Kidney (tissue), 13 donors: ENCODE measurements at regions not wholly inside any gene's neighbourhood (a gene's known extent, or its start where the extent isn't known, plus 50 kb on each side); places are given as distances from the start of the nearest gene placed in this dataset.

Experiments
- DNase-seq, 5 donors: peaks; one replicate each; pipeline ENCODE4 v3.0.0-alpha.2; 2013 to 2020
- FAIRE-seq: peaks from 2 replicates; lab custom pipeline; 2012; peaks lifted over from hg19 to GRCh38; lab: Jason Lieb, UNC
- H3K27ac ChIP-seq, 2 donors: one replicate each; pipeline ENCODE4 v1.7.0; 2013; ENCODE audit warnings: low read depth in 2 of 2, low read length in 2 of 2, inconsistent platforms in 1 of 2
- H3K27me3 ChIP-seq: one replicate; pipeline ENCODE4 v1.7.1; 2013; ENCODE audit warnings: low read length, inconsistent platforms; ENCODE audit not compliant: control insufficient read depth, insufficient read depth
- H3K36me3 ChIP-seq, 3 donors: one replicate each; pipeline versions ENCODE4 v1.7.0 to v1.7.1; 2013; ENCODE audit warnings: low read length in 3 of 3, control low read depth in 1 of 3, inconsistent platforms in 1 of 3; ENCODE audit not compliant: insufficient read depth in 3 of 3, control insufficient read depth in 2 of 3
- H3K4me1 ChIP-seq, 3 donors: one replicate each; pipeline versions ENCODE4 v1.7.0 to v1.7.1; 2013; ENCODE audit warnings: low read length in 3 of 3, inconsistent platforms in 1 of 3, low read depth in 1 of 3; ENCODE audit not compliant: control insufficient read depth in 2 of 3, insufficient read depth in 2 of 3
- H3K4me3 ChIP-seq, 3 donors: one replicate each; pipeline versions ENCODE4 v1.7.0 to v1.8.1; 2013; ENCODE audit warnings: low read length in 3 of 3, control low read depth in 1 of 3, inconsistent platforms in 1 of 3
- H3K9ac ChIP-seq, 3 donors: one replicate each; pipeline versions ENCODE4 v1.7.0 to v1.7.1; 2013; ENCODE audit warnings: low read length in 3 of 3, control low read depth in 1 of 3, inconsistent platforms in 1 of 3
- H3K9me3 ChIP-seq, 3 donors: one replicate each; pipeline versions ENCODE4 v1.7.0 to v1.7.1; 2013; ENCODE audit warnings: low read length in 3 of 3, control low read depth in 1 of 3, inconsistent platforms in 1 of 3; ENCODE audit not compliant: control insufficient read depth in 2 of 3, insufficient read depth in 1 of 3
- CTCF ChIP-seq: IDR thresholded peaks from 3 replicates; pipeline ENCODE4 v1.5.1; 2012; ENCODE audit warnings: mild to moderate bottlenecking, moderate library complexity, borderline replicate concordance; ENCODE audit not compliant: insufficient read depth; ENCODE audit errors: extremely low read depth
- intact Hi-C: fragments of 100-400 bp; cut with DNase I; formaldehyde crosslinking; loops from one replicate; pipeline ENCODE4 v1.11.1; 2022
- donor health status: control.
- donor health status: control.
- donor health status: control.
- donor health status: control.
- donor health status: control.
- donor health status: DM: yes; HTN: yes; CAD: no.
- donor health status: Normal renal cell carcinoma (clear cell type).

DNA sequence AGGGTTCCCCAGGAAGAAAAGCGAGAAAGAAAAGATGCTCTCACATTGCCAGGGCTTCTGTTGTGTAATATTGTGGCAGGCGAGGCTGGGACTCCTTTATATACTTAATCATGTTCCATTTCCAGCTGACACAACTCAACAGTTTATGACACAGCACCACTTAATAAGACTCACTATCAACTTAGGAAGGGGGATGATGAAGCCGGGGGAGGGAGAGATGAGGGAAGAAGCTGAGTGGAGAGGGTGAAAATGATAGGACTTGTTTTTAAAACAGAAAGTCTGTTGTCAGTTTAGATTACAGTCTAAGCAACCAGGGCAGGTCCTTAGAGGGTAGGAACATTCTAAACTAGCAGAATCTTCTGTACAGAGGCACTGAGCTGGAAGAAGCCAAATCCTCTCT lies 397.0 kb downstream of the NXPE2 start:
- no peaks in the 10 kb centered on the region for H3K36me3 ChIP-seq
- intact Hi-C loops, result no loop called here
- H3K27ac ChIP-seq, result no peak overlapping the region
- no peak overlapping the region for H3K4me3 ChIP-seq
- FAIRE-seq, result no peak
- no peak overlapping the region for H3K9ac ChIP-seq
- no peaks in the 10 kb centered on the region for H3K4me1 ChIP-seq
- no peak for TF ChIP-seq CTCF
- no peaks in the 10 kb centered on the region for H3K9me3 ChIP-seq
- no peaks in the 10 kb centered on the region for H3K27me3 ChIP-seq
- DNase-seq, result peak in 1 of 5 donors; percentile 68

GRCh38 chr11:115077740-115078139 lies 399.4 kb downstream of the NXPE2 start:
- H3K36me3 ChIP-seq, result no peaks in the 10 kb centered on the region
- intact Hi-C loops, result no loop called here
- H3K9ac ChIP-seq, result no peak overlapping the region
- H3K4me3 ChIP-seq, result no peak overlapping the region
- no peaks in the 10 kb centered on the region for H3K27me3 ChIP-seq
- H3K27ac ChIP-seq, result no peak overlapping the region
- FAIRE-seq (no peak), DNase-seq (no peak)
- TF ChIP-seq CTCF, result no peak
- H3K4me1 ChIP-seq, result no peaks in the 10 kb centered on the region
- no peaks in the 10 kb centered on the region for H3K9me3 ChIP-seq

GRCh38 chr11:115078461-115079438 lies 400.4 kb downstream of the NXPE2 start:
- Histone ChIP-seq H3K27me3 (no peaks in the 10 kb centered on the region), H3K9ac (no peak overlapping the region), H3K9me3 (no peaks in the 10 kb centered on the region), H3K4me3 (no peak overlapping the region), H3K4me1 (no peaks in the 10 kb centered on the region), H3K27ac (no peak overlapping the region), H3K36me3 (no peaks in the 10 kb centered on the region)
- intact Hi-C loops, result no loop called here
- no peak for TF ChIP-seq CTCF
- DNase-seq, result peak in 1 of 5 donors; percentile 41
- FAIRE-seq, result no peak
